ENCODE measurements at regions not wholly inside any gene's neighbourhood (a gene's known extent, or its start where the extent isn't known, plus 50 kb on each side); places are given as distances from the start of the nearest gene placed in this dataset.
"Not testable (repeated sequence)": the region's sequence is repeated elsewhere in the genome, so short reads cannot be mapped to it uniquely, and the experiment has no call there.

DNA sequence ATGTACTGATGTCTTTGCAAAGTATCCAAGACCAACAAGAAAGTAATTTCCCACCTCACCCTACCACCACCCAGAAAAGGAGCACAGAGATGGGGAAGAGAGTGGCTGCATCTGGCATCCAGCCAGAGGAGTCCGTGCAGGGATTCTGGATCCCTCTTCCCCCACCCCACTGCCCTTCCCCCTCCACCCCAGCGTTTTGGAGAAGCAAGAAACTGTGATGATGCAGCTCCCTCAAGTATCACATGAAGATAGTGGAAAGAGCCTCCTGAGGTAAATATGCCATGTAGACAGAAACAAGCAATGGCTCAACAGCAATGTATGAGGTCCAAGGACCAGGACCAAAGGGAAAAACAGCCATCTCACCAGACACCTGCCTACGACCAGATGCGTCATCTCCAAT lies 153.8 kb downstream of the DEPDC1B start:
- DNase-seq: no peak

- DNase-seq: no peak
These were observed 154.4 kb downstream of the DEPDC1B start for GRCh38 chr5:60545551-60545950.

DNA sequence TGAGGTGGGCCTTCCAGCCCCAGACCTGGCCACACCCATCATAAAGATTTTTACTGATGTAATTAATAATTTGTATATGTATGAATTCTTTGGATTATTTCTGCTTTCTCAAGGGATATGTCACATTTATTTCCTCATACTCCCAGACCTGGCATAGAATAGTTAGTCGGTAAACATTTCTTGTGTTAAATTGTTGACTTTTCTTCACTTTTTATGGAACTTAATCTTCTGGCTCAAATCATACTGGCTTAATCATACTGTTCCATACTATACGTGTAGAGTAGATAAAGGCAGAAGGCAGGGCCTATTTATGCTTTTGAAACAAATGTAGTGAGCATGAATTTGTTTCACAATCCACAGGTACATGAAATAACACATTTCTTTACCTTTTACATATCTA lies 155.8 kb downstream of the DEPDC1B start:
- no peak for DNase-seq

DNA sequence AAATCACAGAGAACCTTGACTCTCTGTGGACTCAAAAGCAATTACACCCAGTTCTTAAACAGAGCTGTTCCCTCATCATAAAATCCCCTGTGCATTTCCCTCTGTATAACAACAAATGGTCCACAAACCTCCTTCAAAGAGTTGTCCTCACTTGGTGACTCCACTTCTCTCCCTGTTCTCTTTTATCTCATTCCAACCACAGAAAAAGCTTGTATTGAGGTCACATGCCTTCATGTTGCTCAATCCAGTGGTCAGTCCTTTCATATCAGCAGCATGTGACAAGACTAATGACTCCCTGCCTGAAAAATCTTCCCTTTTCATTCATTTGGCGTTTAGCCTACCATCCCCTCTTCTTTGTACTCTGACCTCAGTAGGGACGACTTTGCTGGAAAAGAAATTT lies 158.0 kb downstream of the DEPDC1B start:
- no peak for DNase-seq

GRCh38 chr5:60540856-60541805 lies 158.8 kb downstream of the DEPDC1B start:
- no peak for DNase-seq

DNA sequence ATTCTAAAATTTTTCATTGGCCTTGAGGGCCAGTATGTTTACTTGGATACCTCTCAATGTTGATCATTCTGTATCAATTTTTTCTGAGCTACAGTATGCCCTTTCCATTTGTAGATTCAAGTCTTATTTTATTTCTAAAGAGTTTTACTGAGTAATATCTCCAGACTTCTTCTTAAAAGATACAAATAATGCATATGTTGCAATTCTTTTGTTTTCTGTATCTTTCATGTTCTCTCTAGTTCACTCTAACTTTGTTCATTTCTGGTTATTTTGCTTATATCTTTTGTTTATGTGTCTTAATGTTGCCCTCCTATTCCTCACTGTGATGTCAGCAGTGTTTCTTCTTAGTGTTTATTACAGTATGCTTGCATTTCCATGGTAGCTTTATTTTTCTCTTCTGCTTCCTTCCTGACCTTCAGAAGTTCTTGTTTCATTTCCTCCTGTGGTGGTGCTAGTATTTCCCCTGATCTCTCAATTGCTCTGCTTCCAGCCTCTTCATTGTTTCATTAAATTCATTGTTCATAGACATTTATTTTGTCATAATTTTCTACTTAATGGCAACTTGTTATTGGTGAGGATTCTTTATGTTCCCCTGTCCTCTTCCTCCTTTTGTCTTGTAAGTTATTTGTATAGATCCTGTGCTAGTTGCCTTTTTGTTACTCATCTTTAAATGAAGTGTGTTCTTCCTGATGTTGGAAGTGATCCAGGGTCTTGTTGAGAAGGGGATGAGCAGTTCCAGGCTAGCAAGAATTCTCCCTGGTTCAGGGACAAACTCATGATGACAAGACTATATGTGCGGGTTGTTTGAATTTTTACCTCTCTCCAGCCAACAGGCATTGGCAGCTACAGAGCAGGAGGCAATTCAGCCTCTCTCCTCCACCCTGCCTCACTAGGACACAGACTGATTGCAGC lies 160.8 kb downstream of the DEPDC1B start:
- peak in 1 of 6 experiments; percentile 2 for DNase-seq

DNA sequence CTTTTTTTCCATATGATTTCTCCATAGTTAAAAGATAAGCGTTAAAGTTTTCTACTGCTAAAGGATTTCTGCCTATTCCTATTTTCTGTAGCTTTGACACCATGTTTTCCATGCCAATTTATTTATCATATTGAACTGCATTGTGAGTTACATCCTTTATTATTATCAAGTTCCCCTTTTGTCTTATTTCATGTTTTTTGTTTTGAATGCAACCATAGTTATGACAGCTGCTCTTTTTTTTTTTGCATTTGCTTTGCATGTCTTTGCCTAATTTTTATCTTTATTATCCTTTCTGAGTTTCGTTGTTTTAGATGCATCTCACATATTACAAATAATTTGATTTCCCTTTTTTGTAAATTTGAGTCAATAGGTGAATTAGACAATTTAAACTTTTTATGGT lies 161.5 kb downstream of the DEPDC1B start:
- no peak for DNase-seq

GRCh38 chr5:60535951-60536350 lies 164.0 kb downstream of the DEPDC1B start:
- DNase-seq: no peak

GRCh38 chr5:60535198-60535597 lies 164.8 kb downstream of the DEPDC1B start:
- DNase-seq: no peak

DNA sequence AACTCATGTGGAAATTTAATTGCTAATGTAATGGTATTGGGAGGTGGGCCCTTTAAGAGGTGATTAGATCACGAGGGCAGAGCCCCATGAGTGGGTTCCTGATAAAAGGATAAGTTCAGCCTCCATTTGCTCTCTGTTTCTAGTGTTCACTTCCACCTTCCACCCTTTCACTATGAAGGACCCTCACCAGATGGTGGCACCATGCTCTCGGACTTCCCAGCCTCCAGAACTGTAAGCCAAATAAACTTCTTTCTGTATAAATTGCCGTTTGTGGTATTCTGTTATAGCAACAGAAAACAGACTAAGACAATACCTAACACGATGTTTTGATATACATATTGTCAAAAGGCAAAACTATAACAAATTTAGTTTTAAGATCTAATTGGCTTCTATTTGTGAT lies 166.2 kb downstream of the DEPDC1B start:
- no peak for DNase-seq

GRCh38 chr5:60532796-60533195 lies 167.2 kb downstream of the DEPDC1B start:
- DNase-seq: not testable (repeated sequence)

DNA sequence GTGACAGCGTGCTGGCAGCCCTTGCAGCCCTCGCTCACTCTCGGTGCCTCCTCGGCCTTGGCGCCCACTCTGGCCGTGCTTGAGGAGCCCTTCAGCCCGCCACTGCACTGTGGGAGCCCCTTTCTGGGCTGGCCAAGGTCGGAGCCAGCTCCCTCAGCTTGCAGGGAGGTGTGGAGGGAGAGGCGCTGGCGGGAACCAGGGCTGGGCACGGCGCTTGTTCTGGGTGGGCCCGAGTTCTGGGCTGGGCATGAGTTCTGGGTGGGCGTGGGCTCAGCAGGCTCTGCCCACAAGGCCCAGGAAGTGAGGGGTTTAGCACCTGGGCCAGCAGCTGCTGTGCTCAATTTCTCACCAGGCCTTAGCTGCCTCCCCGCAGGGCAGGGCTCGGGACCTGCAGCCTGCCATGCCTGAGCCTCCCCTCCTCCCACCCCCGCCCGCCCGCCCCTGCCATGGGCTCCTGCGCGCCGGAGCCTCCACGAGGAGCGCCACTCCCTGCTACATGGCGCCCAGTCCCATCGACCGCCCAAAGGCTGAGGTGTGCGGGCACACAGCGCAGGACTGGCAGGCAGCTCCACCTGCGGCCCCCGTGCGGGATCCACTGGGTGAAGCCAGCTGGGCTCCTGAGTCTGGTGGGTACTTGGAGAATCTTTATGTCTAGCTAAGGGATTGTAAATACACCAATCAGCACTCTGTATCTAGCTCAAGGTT lies 169.7 kb downstream of the DEPDC1B start:
- DNase-seq: not testable (repeated sequence)

- DNase-seq: no peak
These were observed 171.0 kb downstream of the DEPDC1B start for GRCh38 chr5:60529001-60529400.

- DNase-seq: no peak
These were observed 172.9 kb downstream of the DEPDC1B start for GRCh38 chr5:60527072-60527471.

DNA sequence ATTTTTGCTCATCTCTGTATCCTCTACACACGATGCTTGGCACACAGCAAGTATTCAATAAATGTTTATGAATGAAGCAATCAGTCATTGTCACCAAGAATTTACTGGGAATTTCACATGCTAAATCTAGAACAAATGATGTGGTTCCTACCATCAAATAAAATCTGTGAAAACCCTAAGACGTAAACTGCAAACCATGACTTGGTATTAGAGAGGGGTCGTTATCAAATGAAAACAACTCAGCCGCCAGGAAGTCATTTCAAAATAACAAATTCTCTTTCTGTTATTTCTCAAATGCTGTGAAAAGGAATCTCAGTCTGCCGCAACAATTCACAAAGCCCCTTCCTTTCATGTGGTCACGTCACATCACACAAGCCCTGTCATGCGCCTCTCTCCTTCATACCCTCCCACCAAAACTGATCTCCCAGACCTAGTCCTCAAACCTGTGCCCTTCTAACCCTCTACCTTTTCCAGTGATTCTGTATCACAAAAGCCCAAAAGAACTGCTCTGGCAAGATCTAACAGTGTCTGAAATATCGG lies 173.6 kb downstream of the DEPDC1B start:
- no peak for DNase-seq

GRCh38 chr5:60522292-60522905 lies 177.6 kb downstream of the DEPDC1B start:
- no peak for DNase-seq

DNA sequence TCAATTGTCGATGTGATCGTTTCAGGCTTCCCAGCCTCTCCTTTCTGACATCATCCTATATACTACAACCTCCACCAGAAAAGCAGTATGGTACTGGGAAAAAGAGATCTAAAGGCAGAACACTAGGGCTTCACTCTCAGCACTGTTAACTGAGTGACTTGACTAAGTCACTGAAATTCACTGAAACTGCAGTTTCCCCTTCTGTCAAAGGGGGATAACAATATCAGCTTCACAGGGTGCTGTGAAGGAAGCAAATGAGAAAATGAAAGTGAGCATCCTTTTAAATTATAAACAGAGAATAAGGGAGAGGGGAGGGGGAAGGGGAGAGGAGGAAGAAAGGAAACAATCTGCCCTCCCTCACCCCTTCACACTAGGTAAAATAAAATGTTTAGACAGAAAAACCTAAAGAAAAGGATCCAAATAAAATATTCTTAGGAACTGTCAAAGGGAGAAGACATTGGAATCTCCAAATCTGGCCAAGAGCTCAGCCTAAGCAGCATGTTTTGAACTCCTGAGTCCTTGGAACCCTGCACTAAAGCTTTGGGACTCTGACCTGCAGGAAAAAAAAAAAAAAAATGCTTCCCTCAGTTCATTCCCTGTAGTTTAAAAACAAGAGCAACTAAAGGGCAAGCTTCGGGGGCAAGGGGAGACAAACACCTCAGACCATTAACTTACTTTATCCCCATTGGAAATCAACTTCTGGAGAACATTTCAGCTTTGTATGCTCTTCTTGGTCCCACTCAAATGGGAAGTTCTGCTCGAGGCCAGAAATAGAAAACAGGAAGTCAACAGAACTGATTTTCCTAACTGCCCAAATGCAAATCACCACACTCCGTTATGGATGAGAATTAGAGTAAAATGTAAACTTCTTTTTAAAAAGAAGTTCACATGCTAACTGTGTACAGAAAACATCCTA lies 178.3 kb downstream of the DEPDC1B start:
- DNase-seq: no peak

GRCh38 chr5:60520451-60521227 lies 179.3 kb downstream of the DEPDC1B start:
- no peak for DNase-seq

GRCh38 chr5:60519372-60519771 lies 180.6 kb downstream of the DEPDC1B start:
- no peak for DNase-seq

DNA sequence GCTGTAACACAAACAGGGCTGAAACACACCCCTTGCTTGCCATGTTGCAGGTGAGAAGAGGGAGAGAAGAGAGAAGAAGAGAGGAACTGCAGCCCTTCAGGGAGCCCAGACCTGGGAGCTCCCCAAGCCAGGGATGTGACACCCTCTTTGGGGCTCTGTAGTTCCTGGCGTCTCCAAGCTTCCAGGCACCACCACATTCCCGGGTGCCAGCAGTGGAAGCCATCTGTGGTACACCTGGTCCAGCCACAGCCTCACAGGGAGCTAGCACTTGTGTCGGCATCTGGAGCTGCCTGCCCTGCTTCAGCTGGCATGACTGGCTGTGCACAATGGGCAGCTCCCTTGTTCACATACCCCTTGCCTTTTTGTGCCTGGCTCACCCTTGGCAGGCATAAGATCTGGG lies 182.1 kb downstream of the DEPDC1B start:
- no peak for DNase-seq

Measured in stimulated activated naive CD4-positive, alpha-beta T cell (primary cell).